ENCODE measurements at regions not wholly inside any gene's neighbourhood (a gene's known extent, or its start where the extent isn't known, plus 50 kb on each side); places are given as distances from the start of the nearest gene placed in this dataset.
"Not testable (repeated sequence)": the region's sequence is repeated elsewhere in the genome, so short reads cannot be mapped to it uniquely, and the experiment has no call there.

DNA sequence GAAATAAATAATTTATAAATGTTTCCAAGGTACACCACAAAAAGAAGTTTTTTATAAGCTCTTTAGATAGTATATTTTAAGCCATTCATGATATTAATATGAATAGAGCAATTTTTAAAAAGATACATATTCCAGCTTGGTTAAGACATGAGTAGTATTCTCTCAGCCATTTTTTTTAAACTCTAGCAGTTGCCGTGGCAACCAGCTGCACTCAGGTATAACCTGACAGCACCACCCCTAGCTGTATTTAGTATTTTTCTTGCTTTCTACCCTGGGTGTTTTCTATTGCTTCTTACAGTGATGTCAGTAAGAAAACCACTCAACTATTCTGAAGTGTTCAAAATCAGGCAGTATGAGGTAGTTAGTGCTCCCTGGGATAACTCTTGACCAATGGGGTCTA, 496.3 kb upstream of the CNTN3 start:
- intact Hi-C loops (cut with DNase I, micrococcal nuclease) = no loop called here
- no peak for ATAC-seq
- no peak for DNase-seq

DNA sequence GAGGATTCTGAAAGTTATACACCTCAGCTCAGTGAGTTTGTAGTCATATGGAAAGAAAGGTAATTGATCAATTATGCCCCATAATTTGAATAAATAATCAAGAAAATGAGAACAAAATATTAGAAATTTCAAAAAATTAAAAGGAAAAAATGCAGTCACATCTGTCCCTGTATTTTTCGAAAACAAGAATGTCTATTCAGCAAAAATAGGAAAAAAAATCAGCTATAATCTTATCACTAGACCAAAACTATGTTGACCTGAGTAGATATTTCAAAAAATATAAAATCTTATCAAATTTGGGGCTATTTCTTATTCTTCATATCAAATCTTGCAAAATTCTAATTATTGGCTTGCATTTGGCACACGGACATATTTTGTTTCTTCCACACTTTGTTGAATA, 501.2 kb upstream of the CNTN3 start:
- DNase-seq (no peak), ATAC-seq (no peak)
- intact Hi-C loops (cut with DNase I, micrococcal nuclease) = no loop called here

DNA sequence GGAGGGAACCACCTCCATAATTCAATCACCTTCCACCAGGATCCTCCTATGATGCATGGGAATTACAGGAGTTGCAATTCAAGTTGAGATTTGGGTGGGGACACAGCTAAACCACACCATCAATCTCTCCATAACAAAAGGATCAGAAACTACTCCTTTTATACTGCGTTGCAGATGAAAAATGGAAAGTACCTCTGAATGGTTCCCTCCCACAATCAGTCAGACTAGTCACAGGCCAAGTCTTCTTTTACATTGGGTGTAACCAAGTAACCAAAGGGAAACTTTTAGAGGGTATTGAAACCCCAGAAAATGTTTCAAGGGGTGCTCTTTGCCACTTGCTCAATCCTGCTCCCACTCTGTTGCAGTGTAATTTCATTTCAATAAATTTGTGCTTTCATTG, 504.3 kb upstream of the CNTN3 start:
- no peak for ATAC-seq
- DNase-seq = no peak
- intact Hi-C loops (cut with DNase I, micrococcal nuclease) = no loop called here

DNA sequence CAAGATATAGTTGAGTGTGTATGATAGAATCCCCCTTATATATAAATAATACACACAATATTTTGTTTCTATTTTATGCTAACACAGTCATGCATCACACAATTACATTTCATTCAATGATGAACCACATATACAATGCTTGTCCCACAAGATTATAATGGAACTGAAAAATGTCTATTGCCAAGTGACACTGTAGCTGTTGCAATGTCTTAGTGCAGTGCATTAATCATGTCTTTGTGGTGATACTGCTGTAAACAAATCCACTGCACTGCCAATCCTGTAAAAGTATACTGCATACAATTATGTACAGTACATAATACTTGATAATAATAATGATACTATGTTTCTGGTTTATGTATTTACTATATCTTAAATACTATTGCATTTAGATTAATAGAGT, 512.1 kb upstream of the CNTN3 start:
- no peak for DNase-seq
- no peak for ATAC-seq
- intact Hi-C loops (cut with DNase I, micrococcal nuclease) = no loop called here

DNA sequence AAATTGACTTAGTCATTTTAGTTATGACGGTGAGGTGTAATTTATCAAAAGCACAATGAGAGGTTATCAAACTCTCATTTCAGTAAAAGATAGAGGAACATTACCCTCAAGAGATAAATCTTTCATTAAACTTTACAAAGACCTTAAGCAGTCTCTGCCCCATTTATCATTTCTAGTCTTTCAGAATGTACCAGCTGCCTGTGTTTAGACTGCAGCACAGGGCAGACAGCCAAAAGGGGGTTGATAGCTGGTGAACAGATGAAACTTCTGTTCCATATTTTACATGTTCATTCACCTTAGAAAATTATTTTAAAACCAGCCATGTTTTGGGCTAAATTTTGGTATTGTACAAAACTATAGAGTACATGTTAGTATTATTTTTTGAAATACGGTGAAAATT, 514.6 kb upstream of the CNTN3 start:
- intact Hi-C loops (cut with DNase I, micrococcal nuclease) = no loop called here
- DNase-seq (no peak), ATAC-seq (no peak)

DNA sequence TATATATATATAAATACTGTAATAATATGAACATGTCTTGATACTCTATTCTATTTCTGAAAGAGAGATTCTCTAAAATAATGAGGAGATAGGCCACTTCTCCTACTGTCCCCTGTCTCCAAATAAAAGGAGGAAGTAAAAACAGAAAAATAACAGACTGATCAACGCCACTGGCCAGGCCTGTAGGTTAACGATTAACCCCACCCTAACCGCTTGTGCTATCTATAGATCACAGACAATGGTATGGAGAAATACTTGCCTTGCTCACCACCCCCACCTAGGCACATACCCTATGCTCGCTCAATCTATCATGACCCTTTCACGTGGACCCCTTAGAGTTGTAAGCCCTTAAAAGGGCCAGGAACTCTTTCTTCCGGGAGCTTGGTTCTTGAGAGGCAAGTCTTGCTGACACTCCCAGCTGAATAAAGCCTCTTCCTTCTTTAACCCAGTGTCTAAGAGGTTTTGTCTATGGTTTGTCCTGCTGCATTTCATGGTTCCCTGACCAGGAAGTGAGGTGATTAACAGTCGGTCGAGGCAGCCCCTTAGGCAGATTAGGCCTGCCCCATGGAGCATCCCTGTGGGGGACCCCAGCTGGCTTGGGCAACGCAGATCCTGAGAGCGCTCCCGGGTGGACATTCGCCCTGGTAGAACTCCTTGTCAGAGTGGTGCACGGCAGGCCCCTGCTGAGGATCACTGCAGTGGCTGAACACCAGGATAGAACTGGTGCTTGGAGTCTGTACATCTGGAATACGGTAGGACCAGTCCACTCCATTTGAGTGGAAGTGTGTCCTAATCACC, 521.8 kb upstream of the CNTN3 start:
- ATAC-seq (no peak), DNase-seq (no peak)
- intact Hi-C loops (cut with DNase I, micrococcal nuclease) = no loop called here

DNA sequence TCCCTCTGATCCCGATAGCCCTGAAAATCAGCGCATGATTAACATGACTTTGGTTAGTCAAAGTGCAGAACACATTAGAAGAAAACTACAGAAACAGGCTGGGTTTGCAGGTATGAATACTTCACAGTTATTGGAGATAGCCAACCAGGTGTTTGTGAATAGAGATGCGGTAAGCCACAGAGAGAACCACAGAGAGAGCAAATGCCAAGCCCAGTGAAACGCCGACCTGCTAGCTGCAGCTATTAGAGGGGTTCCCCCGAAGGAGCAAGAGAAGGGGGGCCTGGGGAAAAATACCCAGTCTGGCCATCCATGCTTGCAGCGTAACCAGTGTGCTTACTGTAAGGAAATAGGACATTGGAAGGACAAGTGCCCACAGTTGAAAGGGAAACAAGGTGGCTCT, 523.9 kb upstream of the CNTN3 start:
- DNase-seq = no peak
- ATAC-seq = no peak
- intact Hi-C loops (cut with DNase I, micrococcal nuclease) = no loop called here

DNA sequence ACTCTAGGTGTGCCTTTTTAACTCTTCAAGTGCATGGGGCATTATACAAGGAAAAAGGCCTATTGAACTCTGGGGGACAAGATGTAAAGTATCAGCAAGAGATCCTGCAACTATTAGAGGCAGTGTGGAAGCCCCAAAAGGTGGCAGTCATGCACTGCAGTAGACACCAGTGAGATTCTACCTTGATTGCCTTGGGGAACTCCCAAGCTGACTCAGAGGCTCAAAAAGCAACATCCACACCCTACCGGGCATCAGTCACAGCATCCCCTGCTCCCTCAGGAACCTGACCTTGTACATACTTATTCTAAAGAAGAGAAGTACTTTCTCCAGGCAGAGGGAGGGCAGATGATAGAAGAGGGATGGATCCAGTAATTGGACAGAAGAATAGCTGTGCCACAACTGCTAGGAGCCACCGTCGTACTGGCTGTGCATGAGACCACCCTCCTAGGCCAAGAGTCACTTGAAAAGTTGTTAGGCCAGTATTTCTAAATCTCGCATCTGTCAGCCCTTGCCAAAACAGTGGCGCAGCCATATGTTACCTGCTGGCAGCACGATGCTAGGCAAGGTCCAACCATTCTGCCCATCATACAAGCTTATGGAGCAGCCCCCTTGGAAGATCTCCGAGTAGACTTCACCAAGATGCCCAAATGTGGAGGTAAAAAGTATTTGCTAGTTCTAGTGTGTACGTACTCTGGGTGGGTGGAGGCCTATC, 523.1 kb upstream of the FRG2C start:
- no peak for DNase-seq
- peak; percentile 52 for ATAC-seq
- intact Hi-C loops (cut with DNase I, micrococcal nuclease) = no loop called here

DNA sequence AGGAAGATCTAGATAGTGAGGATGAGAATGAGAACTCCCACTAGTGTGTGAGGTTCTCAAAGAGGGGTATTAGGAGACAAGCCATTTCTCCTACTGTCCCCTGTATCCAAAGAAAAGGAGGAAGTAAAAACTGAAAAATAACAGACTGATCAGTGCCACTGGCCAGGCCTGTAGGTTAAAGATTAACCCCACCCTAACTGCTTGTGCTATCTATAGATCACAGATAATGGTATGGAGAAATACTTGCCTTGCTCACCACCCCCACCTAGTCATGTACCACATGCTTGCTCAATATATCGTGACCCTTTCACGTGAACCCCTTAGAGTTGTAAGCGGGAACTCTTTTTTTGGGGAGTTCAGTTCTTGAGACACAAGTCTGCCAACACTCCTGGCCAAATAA, 519.7 kb upstream of the FRG2C start:
- ATAC-seq = no peak
- no peak for DNase-seq
- intact Hi-C loops (cut with DNase I, micrococcal nuclease) = no loop called here

DNA sequence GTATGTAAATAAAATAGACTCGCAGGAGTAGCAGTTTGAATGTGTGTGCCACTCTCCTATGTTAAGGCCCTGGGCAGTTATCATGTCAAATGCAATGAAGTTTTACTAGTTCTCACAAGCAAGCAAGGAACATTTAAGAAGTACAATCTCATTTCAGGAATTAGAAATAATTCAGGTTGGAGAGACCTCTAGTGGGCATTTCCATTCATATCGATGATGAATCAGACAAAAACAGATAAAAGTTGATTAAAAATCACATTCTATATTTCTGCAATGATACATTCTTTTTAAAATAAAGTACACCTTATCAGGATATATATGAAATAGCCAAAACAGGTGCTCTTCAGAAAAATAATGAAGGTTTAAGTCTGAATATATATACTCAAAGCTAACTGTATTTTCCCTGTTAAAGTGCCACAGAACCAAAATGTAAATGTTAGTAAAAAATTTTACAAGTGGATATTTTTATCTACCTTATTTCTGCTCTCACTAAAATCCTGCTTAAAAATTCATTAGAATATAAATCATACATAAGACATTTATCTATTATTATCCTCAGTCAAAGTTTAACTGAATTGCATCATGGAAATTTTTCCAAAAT, 492.4 kb upstream of the FRG2C start:
- no peak for ATAC-seq
- DNase-seq = no peak
- intact Hi-C loops (cut with DNase I, micrococcal nuclease) = loop anchor here in 1 of 2 donors (5.0 kb wide), 1 partner anchor 1304 kb away; no protein-coding TSS in a partner anchor

DNA sequence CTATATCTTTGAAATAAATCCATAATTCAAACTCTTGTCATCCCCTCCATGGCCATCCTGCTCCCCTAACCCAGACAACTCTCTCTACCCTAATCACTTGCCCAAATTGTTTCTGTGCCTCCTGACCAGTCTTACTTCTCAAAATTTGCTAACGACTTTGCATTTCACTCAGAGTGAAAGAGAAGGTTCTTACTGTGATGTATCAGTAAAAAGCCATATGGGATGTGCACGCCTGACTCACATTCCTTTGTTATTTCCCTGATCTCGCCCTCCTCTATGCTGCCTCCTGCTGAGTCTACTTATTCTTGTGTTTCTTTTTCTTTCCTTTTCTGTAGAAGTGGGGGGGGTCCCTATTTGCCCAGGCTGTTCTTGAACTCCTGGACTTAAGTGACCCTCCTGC, 487.2 kb upstream of the FRG2C start:
- ATAC-seq (no peak), DNase-seq (no peak)
- intact Hi-C loops (cut with DNase I, micrococcal nuclease) = no loop called here

DNA sequence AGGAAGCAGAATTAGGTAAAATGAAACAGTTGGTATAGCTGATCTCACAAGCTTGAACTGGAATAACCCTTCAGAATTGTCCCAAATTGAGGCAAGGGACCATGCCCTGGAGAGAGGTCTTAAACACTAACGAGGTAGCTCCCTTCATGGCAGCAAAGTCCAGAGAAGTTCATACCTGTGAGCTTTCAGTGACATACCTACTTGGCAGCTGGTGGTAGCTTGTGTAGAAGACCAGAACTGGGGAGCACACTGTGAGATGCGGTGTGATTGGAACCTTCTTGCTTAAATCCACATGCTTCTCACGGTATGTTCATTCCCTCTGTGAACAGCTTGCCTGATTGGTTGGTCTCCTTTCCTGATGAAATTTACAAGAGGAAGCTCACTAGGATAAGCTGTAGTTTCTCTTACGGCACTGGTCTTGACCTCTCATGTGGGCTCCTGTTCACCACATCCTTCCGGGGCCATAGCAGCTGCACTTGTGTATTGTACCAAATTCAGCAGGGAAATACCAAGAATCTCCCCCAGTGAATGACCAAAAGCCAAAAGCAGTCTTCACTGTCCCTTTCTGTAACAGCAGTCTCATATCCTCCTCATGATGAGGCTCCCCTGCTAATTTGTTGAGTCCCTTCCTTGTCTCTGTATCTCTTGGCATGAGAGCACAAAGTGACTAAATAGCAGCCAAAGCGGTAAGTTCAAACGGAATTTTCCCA, 483.7 kb upstream of the FRG2C start:
- intact Hi-C loops (cut with DNase I, micrococcal nuclease) = no loop called here
- DNase-seq (no peak), ATAC-seq (no peak)

DNA sequence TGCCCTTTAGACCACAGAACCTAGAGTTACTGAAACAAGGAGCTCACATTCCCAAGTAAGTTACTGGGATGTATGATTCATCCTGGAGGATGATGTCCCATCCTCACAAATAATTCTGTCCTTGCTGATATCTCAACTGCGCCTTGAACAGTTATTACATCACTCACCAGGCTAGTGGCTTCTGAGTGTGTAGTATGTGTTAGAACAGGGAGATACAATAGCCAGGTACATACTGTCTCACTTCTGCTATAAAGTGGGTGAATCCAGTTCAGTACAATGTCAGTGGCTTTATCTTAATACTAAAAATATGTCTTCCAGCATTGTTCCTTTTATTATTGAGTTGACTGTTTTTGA, 483.2 kb upstream of the FRG2C start:
- intact Hi-C loops (cut with DNase I, micrococcal nuclease) = no loop called here
- no peak for ATAC-seq
- no peak for DNase-seq

DNA sequence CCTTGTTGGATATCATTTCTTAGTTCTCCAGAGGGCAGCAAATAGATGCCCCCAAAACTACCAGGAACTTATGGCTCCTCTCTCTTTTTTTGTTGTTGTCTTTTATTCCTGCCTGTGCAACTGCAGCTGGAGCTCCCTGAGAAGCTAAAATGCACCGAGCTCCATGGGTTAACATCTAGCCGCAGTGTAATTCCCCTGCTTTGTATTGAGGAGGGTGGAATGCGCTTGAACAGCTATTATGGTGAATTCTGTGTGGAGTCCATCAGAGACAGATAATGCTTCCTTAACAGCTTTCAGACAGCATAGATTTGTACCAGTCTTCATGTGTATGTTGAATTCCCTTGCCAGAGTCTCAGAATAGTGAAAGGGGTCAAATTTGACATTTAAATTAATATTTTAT, 475.2 kb upstream of the FRG2C start:
- ATAC-seq (no peak), DNase-seq (no peak)
- intact Hi-C loops (cut with DNase I, micrococcal nuclease) = no loop called here

DNA sequence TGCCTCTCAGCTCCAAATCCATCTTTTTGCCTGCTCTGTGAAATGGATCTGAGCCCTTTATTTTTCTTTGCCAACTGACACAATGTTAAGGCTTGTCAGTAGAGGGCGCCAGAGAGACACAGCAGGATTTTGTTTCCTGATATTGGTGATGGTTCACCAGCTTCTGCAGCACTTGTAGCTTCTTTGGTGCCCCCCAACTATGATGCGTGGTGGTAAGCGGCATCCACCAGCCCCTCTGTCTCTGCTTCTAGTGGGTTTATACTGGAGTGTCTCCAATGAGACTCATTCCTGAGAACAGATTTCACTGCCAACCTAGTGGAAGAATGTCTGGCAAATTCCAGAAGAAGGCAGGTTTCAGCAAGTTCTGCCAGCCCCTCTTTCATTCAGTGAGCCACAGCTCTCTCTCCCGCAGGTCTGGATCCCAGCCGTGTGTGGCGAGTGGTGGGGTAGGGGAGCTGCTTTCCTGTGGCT, 471.9 kb upstream of the FRG2C start:
- DNase-seq = peak in 1 of 2 donors; percentile 26
- intact Hi-C loops (cut with DNase I, micrococcal nuclease) = no loop called here
- no peak for ATAC-seq

DNA sequence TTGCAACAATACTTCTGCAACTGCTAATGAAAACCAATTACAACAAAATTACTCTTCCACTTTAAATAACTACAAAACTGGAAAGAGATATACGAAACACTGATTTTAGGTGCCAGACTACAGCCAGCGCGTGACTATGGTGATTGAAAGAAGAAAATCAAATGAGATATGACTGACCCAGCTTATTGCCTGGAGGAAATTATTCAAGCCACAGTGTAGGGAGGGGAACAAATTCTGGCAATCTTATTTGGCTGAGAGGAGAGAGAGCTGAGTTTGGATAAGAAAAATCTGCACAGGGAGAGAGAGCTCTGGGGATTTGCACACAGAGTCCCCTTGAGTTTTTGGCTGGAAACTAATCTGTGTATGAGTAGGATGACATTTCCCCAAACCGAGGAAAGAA, 470.3 kb upstream of the FRG2C start:
- intact Hi-C loops (cut with DNase I, micrococcal nuclease) = no loop called here
- DNase-seq (no peak), ATAC-seq (no peak)

DNA sequence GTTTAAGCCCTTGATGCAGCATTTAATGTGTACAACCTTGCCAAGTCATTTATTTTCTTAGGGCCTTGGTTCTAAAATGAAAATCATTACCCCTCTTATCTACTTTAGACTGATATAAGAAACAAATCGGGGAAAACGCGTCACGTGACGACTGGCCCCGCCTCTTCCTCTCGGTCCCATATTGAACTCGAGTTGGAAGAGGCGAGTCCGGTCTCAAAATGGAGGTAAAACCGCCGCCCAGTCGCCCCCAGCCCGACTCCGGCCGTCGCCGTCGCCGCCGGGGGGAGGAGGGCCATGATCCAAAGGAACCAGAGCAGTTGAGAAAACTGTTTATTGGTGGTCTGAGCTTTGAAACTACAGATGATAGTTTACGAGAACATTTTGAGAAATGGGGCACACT, 449.8 kb upstream of the FRG2C start:
- intact Hi-C loops (cut with DNase I, micrococcal nuclease); DNase-seq; ATAC-seq: not testable (repeated sequence)

DNA sequence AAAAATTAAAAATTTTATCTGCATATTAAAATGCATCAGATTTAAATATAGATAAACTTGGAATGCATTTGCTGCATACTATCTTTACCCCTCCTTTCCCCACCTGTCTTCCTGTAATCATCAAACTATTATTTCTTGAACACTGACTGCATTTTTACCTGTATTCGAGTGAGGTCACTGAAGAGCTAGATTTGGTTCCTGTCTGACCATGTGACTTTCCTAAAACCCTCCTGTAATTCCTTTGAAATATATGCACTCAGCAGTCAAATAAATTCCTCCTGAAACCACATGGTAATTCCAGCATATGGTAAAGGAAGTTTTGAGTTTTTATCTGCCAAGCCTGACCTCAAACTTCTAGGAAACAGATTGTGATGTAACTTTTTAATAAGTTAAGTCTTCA, 445.6 kb upstream of the FRG2C start:
- ATAC-seq = no peak
- intact Hi-C loops (cut with DNase I, micrococcal nuclease) = no loop called here
- DNase-seq = no peak

DNA sequence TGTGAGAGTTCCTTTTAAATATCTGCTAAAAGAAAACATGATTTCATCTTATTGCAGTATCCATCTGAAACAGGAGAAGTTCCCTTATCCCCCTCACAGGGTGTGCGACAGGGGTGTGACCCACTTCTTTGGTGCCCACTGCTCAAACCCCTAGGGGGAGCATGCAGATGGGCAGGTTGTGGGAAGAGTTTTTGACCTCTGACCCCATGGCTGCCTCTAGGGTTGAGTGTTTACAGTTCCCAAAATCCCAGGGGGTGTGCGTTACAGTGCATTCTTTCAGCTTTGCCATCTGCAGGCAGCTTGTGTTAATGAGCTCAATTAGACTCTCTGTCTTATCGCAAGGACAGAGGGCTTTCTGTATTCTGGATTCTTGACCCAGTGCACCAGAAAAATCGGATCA, 443.2 kb upstream of the FRG2C start:
- ATAC-seq (no peak), DNase-seq (no peak)
- intact Hi-C loops (cut with DNase I, micrococcal nuclease) = no loop called here

DNA sequence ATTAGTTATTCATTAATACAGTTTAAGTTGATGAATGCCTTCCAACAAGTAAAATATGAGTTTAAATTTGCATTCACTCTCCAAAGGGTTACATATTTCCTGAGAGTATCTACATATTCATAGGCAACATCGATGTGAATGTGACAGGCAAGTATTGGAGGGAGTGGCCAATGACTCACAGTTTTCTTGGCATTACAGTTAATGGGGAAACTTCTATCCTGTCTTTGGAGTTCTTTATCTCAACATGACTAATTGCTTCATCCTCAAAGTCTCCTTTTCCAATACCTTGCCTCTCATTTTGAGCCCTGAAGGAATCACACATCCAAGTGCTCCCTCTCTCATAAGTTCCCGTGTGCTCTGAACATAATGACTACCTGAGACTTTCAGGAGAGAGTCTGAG, 439.7 kb upstream of the FRG2C start:
- intact Hi-C loops (cut with DNase I, micrococcal nuclease) = no loop called here

More for the DNA sequence above, 439.7 kb upstream of the FRG2C start:
- ATAC-seq = no peak
- no peak for DNase-seq

Measured in left colon (tissue), 2 donors.